NCI-H446 (cell line): ENCODE measurements at regions not wholly inside any gene's neighbourhood (a gene's known extent, or its start where the extent isn't known, plus 50 kb on each side); places are given as distances from the start of the nearest gene placed in this dataset.
"Not testable (repeated sequence)": the region's sequence is repeated elsewhere in the genome, so short reads cannot be mapped to it uniquely, and the experiment has no call there.

Experiments
- DNase-seq, 2 experiments: peaks; one replicate each; lab custom pipeline; 2025; lab: John Stamatoyannopoulos, UW

GRCh38 chr10:9138829-9139228 is 1084.3 kb downstream of the GATA3 start:
- not testable (repeated sequence) for DNase-seq

DNA sequence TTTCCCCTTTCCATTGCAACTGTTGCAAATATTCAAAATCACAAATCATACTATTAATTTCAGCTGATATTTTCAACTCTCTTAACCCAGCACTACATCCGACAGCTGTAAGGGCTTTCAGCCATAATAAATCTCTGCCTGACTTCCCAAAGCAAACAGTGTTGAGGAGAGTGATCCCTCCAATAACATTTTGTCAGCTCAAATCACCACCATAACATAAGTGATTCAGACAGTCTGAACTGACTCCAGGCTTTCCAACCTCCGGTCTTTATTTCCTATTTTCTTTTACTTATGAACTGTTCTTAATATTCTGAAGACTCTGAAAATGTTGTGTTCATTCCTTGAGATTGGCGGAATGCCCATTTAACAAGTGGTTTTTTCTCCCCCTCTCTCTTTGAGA is 1085.9 kb downstream of the GATA3 start:
- DNase-seq, result peak in 1 of 2 experiments; percentile 1

GRCh38 chr10:9147475-9147874 is 1093.0 kb downstream of the GATA3 start:
- no peak for DNase-seq

DNA sequence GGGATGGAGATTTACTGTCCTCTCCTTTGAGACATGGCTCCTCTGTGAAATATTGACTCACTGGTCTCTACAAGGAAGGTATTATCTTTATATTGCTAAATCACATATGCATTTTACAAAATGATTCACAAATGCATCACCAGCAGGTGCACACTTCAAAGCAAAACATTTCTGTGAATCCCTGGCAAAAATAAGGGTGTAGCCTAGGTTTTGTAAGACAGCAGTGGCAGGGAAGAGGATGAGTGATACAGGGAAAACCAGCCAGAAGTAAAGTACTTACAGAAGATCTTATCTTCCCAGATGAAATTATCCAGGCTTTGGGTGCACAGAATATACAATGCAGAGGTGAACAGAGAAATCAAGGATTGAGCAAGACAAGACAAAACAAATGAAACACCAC is 1094.6 kb downstream of the GATA3 start:
- DNase-seq, result no peak

DNA sequence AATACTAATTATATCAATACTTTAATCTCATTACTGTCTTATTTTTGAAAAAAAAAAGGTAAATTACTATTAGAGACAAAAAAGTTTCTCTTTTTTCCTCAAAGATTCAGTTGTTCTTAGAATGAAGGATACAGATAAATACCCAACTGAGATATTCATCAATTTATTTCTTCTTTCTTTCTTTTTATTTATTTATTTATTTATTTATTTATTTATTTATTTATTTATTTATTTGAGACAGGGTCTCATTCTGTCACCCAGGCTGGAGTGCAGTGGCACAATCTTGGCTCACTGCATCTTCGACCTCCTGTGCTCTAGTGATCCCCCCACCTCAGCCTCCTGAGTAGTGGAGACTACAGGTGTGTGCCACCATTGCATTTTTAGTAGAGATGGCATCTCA is 1098.6 kb downstream of the GATA3 start:
- not testable (repeated sequence) for DNase-seq

GRCh38 chr10:9157656-9158055 is 1103.2 kb downstream of the GATA3 start:
- DNase-seq, result no peak

DNA sequence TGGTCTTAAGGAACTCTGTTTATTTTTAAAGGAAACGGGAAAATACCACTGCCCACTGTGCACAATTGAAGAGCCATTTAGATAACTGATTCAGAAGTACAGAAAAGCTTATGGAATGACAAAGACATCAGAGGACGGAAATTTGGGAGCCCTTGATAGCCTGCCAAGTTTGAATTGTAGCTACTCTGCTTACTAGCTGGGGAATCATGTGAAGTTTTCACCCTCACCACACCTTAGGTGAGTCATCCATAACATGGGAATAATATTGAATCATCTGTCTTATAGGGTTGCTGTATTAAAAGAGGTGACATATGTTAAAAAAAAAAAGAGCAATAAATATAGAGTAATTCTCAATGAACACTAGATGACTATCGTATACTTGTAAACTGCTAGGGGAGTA is 1104.2 kb downstream of the GATA3 start:
- DNase-seq, result no peak

GRCh38 chr10:9160275-9160674 is 1105.8 kb downstream of the GATA3 start:
- DNase-seq, result no peak

- no peak for DNase-seq
Observed at GRCh38 chr10:9163699-9164098, 1109.2 kb downstream of the GATA3 start.

DNA sequence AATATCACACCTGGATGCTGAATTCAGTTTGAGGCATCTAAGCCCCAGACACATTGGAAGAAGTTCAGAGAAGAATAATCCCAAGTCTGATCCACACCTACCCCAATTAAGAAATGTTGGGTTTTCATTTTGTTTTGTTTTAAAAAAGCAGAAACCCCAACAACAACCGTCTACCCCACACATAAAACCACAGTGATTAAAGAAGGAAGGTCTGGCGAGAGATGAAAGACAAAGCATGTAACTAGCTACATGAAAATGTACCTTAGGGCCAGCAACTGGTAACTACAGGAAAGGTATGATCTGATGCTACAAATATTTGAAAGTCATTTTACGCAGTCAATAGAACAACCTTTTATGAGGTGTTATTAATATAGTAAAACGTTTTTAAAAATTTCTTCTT is 1112.3 kb downstream of the GATA3 start:
- no peak for DNase-seq

- no peak for DNase-seq
Observed at GRCh38 chr10:9172276-9172675, 1117.8 kb downstream of the GATA3 start.

DNA sequence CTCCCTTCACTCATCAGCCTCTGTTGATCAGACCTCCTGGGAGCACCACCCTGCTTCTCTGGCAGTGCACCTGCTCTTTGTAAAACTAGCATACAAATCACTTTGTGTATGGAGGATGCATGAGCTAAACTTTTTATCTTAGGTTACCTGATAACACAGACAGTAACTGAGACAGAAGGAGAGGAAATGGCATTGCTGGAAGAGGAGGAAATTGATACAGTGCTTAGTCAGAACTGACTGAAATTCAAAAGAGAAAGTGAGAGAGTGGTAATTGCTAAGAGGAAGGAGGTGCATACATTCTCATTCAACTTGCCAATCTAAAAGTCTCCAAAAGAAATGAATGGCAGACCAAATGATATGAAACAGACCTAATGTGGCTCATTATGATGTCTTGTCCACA is 1120.7 kb downstream of the GATA3 start:
- no peak for DNase-seq

DNA sequence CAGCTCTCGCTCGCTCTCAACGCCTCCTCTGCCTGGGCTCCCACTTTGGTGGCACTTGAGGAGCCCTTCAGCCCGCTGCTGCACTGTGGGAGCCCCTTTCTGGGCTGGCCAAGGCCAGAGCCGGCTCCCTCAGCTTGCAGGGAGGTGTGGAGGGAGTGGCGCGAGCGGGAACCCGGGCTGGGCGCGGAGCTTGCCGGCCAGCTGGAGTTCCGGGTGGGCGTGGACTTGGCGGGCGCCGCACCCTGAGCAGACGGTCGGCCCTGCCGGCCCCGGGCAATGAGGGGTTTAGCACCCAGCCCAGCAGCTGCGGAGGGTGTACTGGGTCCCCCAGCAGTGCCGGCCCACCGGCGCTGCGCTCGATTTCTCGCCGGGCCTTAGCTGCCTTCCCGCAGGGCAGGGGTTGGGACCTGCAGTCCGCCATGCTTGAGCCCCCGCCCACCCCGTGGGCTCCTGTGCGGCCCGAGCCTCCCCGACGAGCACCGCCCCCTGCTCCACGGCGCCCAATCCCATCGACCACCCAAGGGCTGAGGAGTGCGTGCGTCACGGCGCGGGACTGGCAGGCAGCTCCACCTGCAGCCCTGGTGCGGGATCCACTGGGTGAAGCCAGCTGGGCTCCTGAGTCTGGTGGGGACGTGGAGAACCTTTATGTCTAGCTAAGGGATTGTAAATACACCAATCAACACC is 1128.9 kb downstream of the GATA3 start:
- not testable (repeated sequence) for DNase-seq

DNA sequence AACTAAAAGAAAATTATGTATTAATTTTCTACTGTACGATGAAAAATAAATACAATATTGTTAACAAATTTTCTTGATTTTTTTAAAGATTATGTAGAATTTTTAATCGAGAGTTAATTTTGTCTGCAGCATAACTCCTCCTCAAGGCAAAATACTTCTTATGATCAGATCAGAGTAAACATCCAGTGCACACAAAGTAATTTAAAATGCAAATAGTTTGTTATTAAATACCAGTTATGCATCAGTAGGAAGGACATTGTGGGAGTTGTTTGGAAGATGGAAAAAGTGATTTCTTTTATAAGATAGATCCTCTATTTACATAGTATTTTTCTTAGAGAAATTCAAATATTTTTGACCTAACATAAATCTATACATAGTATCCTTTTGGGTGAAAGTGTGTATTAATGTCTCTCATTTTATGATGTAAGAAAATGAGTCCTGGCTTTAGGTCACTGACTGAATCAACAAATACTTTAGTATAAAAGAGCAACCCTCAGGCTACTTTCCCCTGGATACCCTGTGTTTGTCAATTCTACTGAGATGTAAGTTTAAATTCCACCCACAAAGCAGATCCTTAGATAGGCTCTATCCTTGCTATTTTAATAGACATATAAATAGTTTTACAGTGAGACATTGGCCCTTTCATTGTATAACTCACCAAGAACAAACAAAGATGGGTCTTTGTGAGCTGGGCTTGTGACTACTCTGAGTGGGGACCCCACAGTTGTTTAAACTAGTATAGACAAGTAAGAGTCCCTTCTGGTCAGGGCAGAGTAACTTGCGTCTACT is 1133.7 kb downstream of the GATA3 start:
- no peak for DNase-seq

DNA sequence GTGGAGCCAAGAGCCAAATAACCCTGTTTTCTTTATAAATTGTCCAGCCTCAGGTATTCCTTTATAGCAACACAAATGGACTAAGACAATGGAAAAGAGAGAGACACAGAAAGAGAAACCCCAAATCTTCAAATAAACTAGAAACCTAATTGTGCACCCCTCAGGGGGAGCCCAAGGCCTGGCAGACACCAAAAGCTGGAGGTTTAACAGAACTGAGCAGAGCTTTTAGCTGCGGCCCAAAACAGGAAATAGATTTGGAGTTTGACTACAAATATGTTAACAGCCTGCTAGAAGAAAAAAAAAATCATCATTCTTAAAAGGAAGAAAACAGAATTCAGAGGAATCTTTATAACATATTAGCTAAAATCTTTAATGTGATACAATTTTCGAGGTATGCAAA is 1135.0 kb downstream of the GATA3 start:
- DNase-seq, result no peak

DNA sequence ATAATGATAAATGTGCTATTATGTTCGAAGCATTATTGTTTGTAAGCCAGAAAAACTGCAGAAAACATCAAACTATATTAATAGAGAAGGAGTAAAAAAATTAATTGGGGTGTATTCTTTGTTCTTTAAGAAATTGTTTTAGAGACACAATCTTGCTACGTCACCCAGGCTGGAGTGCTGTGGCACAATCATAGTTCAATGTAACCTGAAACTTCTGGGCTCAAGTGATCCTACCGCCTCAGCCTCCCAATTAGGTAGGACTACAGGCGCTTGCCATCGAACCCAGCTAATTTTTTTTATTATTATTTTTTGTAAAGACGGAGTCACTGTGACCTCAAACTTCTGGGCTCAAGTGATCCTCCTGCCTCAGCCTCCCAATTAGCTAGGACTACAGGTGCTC is 1138.6 kb downstream of the GATA3 start:
- no peak for DNase-seq

GRCh38 chr10:9195385-9195784 is 1140.9 kb downstream of the GATA3 start:
- no peak for DNase-seq

DNA sequence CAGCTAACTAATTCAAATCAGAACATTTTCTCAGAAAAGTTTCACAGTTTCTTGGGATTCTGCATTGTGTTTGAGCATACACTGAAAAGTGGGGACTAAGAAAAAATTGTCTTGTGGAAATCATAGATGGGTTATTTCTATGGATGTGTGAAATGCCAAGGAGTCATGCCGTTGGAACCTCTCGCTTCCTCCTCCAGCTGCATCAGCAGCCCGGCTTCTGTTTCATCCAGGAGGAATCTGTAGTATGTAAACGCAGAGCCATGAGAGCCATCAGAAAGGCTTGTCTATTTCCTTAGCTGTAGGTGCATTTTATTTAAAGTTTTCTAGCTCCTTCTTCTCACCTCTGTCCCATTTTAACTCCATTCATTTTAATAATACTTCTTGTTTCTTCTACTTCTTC is 1144.1 kb downstream of the GATA3 start:
- DNase-seq, result no peak

DNA sequence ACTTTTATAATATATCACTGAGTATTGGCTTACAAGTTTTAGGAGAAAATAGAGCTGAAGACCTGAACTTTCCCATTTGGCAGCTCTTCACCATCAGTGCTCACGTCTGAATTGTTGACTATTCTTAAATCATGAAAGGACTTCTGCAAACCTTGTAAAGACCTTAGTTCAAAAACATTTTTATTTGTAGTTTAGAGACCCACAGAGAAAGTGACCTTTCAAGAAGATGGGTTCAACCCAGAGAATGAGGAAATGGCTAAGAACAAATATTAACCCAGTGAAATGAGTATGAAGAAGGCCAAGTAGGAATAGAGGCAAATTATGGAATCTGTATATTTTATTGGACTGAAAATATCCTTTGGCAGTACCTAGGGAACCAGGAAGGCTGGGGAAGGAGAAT is 1151.1 kb downstream of the GATA3 start:
- no peak for DNase-seq

GRCh38 chr10:9209105-9209798 is 1154.8 kb downstream of the GATA3 start:
- DNase-seq, result peak; percentile 12 to 49

- peak in 1 of 2 experiments; percentile 4 for DNase-seq
Observed at GRCh38 chr10:9211228-9211627, 1156.7 kb downstream of the GATA3 start.

- no peak for DNase-seq
Observed at GRCh38 chr10:9214618-9215017, 1160.1 kb downstream of the GATA3 start.

DNA sequence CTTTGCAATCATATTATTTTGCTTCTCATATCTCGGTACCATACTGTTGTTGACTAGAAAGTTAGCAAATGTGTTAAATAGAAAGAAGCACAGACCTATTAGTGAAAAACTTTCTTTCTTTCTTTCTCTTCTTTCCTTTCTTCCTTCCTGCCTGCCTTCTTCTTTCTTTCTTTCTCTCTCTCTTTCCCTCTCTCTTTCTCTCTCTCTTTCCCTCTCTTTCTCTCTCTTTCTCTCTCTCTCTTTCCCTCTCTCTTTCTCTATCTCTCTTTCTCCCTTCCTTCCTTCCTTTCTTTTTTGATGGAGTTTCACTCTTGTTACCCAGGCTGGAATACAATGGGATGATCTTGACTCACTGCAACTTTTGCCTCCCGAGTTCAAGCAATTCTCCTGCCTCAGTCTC is 1160.6 kb downstream of the GATA3 start:
- DNase-seq, result no peak
